Ishikawa (cell line): ENCODE measurements at regions not wholly inside any gene's neighbourhood (a gene's known extent, or its start where the extent isn't known, plus 50 kb on each side); places are given as distances from the start of the nearest gene placed in this dataset.

Source experiments
- CEBPB ChIP-seq: IDR thresholded peaks from 2 replicates; pipeline ENCODE4 v1.6.1; 2012
- CREB1 ChIP-seq: IDR thresholded peaks from 2 replicates; pipeline ENCODE4 v1.6.1; 2012; ENCODE audit warnings: low read depth
- EGR1 ChIP-seq: IDR thresholded peaks from 2 replicates; pipeline ENCODE4 v1.6.1; 2012
- EP300 ChIP-seq: IDR thresholded peaks from 2 replicates; pipeline ENCODE4 v1.6.1; 2012; ENCODE audit warnings: borderline replicate concordance
- FOXM1 ChIP-seq: IDR thresholded peaks from 2 replicates; pipeline ENCODE4 v1.6.1; 2012; ENCODE audit warnings: low read depth, borderline replicate concordance
- NFIC ChIP-seq: IDR thresholded peaks from 2 replicates; pipeline ENCODE4 v1.6.1; 2012
- RAD21 ChIP-seq: IDR thresholded peaks from 2 replicates; pipeline ENCODE4 v1.6.1; 2012; ENCODE audit warnings: low read depth
- TAF1 ChIP-seq: IDR thresholded peaks from 2 replicates; pipeline ENCODE4 v1.6.1; 2012; ENCODE audit warnings: low read depth, mild to moderate bottlenecking
- TCF12 ChIP-seq: IDR thresholded peaks from 2 replicates; pipeline ENCODE4 v1.6.1; 2012; ENCODE audit warnings: low read depth
- TEAD4 ChIP-seq: IDR thresholded peaks from 2 replicates; pipeline ENCODE4 v1.6.1; 2012
- USF1 ChIP-seq: IDR thresholded peaks from 2 replicates; pipeline ENCODE4 v1.6.1; 2012
- YY1 ChIP-seq: IDR thresholded peaks from 2 replicates; pipeline ENCODE4 v1.6.1; 2012; ENCODE audit warnings: low read depth
- ZBTB7A ChIP-seq: IDR thresholded peaks from 2 replicates; pipeline ENCODE4 v1.6.1; 2012; ENCODE audit warnings: low read depth
- TF ChIP-seq, protein P1 (sequence below): IDR thresholded peaks from 2 replicates; pipeline ENCODE4 v1.6.1; 2012; ENCODE audit warnings: low read depth, mild to moderate bottlenecking
- TF ChIP-seq, protein P2 (sequence below): IDR thresholded peaks from 2 replicates; pipeline ENCODE4 v1.6.1; 2012

GRCh38 chr9:73054091-73054490, 97.6 kb upstream of the ANXA1 start:
- TF ChIP-seq CREB1 (no peak), CEBPB (no peak), TEAD4 (no peak), RAD21 (no peak), YY1 (no peak), TCF12 (no peak), TAF1 (no peak), ZBTB7A (no peak), FOXM1 (no peak), NFIC (no peak), USF1 (no peak), EP300 (no peak), EGR1 (no peak)
- TF ChIP-seq, protein P1, sequence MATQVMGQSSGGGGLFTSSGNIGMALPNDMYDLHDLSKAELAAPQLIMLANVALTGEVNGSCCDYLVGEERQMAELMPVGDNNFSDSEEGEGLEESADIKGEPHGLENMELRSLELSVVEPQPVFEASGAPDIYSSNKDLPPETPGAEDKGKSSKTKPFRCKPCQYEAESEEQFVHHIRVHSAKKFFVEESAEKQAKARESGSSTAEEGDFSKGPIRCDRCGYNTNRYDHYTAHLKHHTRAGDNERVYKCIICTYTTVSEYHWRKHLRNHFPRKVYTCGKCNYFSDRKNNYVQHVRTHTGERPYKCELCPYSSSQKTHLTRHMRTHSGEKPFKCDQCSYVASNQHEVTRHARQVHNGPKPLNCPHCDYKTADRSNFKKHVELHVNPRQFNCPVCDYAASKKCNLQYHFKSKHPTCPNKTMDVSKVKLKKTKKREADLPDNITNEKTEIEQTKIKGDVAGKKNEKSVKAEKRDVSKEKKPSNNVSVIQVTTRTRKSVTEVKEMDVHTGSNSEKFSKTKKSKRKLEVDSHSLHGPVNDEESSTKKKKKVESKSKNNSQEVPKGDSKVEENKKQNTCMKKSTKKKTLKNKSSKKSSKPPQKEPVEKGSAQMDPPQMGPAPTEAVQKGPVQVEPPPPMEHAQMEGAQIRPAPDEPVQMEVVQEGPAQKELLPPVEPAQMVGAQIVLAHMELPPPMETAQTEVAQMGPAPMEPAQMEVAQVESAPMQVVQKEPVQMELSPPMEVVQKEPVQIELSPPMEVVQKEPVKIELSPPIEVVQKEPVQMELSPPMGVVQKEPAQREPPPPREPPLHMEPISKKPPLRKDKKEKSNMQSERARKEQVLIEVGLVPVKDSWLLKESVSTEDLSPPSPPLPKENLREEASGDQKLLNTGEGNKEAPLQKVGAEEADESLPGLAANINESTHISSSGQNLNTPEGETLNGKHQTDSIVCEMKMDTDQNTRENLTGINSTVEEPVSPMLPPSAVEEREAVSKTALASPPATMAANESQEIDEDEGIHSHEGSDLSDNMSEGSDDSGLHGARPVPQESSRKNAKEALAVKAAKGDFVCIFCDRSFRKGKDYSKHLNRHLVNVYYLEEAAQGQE: no peak
- TF ChIP-seq, protein P2, sequence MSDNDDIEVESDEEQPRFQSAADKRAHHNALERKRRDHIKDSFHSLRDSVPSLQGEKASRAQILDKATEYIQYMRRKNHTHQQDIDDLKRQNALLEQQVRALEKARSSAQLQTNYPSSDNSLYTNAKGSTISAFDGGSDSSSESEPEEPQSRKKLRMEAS: no peak

DNA sequence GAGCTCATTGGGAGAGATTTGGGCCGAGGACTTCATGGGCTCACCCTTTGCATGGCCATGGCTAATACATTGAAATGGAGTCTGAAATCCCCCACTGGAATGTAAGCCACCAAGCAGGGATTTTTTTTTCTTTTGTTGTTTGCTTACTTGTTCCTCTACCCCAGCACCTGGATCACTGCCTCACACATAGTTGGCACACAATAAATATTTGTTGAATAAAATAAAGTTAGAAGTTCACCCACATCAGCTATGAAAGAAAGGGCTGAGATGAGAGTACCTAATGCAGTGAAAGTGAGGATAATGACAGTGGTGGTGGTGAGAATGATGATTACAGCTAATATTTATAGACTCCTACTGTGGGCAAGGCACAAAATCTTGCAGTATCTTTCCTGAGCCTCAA, 98.1 kb upstream of the ANXA1 start:
- TF ChIP-seq YY1 (no peak), TEAD4 (no peak), EP300 (no peak), USF1 (no peak), EGR1 (no peak)
- TF ChIP-seq, protein P2: no peak
- TF ChIP-seq, protein P1: no peak

- no peak for TF ChIP-seq EP300
- TF ChIP-seq, protein P1: no peak
- no peak for TF ChIP-seq CEBPB
- no peak for TF ChIP-seq FOXM1
- TF ChIP-seq YY1: no peak
- TF ChIP-seq, protein P2: no peak
- TF ChIP-seq TEAD4: no peak
- TF ChIP-seq CREB1: no peak
- no peak for TF ChIP-seq TAF1
- TF ChIP-seq USF1: no peak
- TF ChIP-seq RAD21: no peak
- TF ChIP-seq ZBTB7A: no peak
- TF ChIP-seq EGR1: no peak
- no peak for TF ChIP-seq TCF12
- no peak for TF ChIP-seq NFIC
These were observed 98.2 kb upstream of the ALDH1A1 start for GRCh38 chr9:73050887-73051550.
